Activated B cell treated with CpG ODN at 0.5 μM for 24 hours (primary cell): ENCODE measurements at regions not wholly inside any gene's neighbourhood (a gene's known extent, or its start where the extent isn't known, plus 50 kb on each side); places are given as distances from the start of the nearest gene placed in this dataset.

ENCODE experiments used
- ATAC-seq: fragments of 200-7000 bp; cut with Tn5 transposase; one replicate; pipeline ENCODE4 v1.10.0; 2021; ENCODE audit warnings: low read depth, mild to moderate bottlenecking, moderate library complexity
- CTCF ChIA-PET: fragments of 350-600 bp; sonication (Branson Sonifier 250); formaldehyde crosslinking; loops from one replicate; lab custom pipeline; 2021; ENCODE audit warnings: antibody characterized with exemption; lab: Charles Lee
- POLR2A ChIA-PET: fragments of 350-600 bp; sonication (Branson Sonifier 250); formaldehyde crosslinking; loops from one replicate; lab custom pipeline; 2021; ENCODE audit warnings: antibody characterized with exemption; lab: Charles Lee
- DNase-seq: peaks from one replicate; pipeline ENCODE4 v3.0.0; 2022
- H3K27ac Mint-ChIP-seq: one replicate; pipeline ENCODE4 v1.8.0; 2020; ENCODE audit warnings: mixed read lengths
- H3K27me3 Mint-ChIP-seq: one replicate; pipeline ENCODE4 v1.8.0; 2021; ENCODE audit warnings: mixed read lengths
- H3K36me3 Mint-ChIP-seq: one replicate; pipeline ENCODE4 v1.8.0; 2021; ENCODE audit warnings: low read depth, mixed read lengths
- H3K4me1 Mint-ChIP-seq: one replicate; pipeline ENCODE4 v1.8.0; 2021; ENCODE audit warnings: mixed read lengths
- H3K4me3 Mint-ChIP-seq: one replicate; pipeline ENCODE4 v1.8.0; 2020; ENCODE audit warnings: mild to moderate bottlenecking, mixed read lengths
- H3K9me3 Mint-ChIP-seq: one replicate; pipeline ENCODE4 v1.8.0; 2020; ENCODE audit warnings: mixed read lengths
- intact Hi-C: fragments of 100-400 bp; cut with micrococcal nuclease; formaldehyde crosslinking; loops from one replicate; pipeline ENCODE4 v1.15.1; 2024
- TF ChIP-seq, protein P1 (sequence below): fragments of 200-600 bp; IDR thresholded peaks from one replicate; pipeline ENCODE4 v1.8.0; 2022; ENCODE audit warnings: antibody characterized with exemption, mild to moderate bottlenecking

DNA sequence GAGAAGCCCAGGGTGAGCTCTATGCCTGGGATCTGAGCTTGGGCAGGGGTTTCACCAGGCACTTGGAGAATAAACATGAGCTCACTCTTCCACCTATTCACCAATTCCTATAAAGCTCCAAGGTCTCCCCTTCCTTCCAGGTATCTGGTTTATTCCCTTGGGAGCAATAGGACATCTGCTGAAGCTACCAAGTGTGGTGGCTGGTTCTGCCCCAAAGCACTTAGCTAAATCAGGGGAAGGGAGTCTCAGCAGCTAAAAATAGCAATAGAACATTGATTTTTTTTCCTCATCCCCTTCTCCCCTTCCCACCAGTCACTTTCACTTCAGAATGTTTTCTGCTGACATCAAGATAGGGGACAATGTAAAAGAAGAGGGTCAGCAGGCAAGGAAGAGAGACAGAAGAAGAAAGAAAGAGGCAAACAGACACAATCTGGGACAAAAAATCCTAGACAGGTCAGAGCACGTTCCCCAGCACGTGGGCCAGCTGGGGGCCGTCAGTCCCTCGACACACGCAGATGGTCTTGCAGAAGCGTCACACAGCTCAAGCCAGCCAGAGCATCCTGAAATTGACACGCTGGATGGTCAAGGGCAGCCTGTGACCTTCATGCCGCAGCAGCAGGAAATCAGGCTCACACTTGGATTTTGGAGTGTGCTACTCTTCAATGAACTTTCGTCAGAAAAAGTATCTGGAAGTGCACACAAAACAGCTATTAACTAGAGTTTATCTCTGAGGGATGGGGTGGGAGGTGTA is 176.0 kb downstream of the ZNF608 start:
- TF ChIP-seq, protein P1, sequence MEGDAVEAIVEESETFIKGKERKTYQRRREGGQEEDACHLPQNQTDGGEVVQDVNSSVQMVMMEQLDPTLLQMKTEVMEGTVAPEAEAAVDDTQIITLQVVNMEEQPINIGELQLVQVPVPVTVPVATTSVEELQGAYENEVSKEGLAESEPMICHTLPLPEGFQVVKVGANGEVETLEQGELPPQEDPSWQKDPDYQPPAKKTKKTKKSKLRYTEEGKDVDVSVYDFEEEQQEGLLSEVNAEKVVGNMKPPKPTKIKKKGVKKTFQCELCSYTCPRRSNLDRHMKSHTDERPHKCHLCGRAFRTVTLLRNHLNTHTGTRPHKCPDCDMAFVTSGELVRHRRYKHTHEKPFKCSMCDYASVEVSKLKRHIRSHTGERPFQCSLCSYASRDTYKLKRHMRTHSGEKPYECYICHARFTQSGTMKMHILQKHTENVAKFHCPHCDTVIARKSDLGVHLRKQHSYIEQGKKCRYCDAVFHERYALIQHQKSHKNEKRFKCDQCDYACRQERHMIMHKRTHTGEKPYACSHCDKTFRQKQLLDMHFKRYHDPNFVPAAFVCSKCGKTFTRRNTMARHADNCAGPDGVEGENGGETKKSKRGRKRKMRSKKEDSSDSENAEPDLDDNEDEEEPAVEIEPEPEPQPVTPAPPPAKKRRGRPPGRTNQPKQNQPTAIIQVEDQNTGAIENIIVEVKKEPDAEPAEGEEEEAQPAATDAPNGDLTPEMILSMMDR: no peak
- no peak for DNase-seq
- ChIA-PET CTCF (no interaction called here), POLR2A (interaction anchor here (0.6 to 0.8 kb wide), 2 partner anchors 22 to 223 kb away, joined by 4 to 7 read pairs; no protein-coding TSS in a partner anchor)
- Mint-ChIP-seq H3K9me3 (no peaks in the 10 kb centered on the region), H3K27ac (no peak overlapping the region), H3K4me3 (no peak overlapping the region), H3K36me3 (no peaks in the 10 kb centered on the region), H3K4me1 (peaks cover 5% of the 10 kb centered on the region), H3K27me3 (no peaks in the 10 kb centered on the region)
- no peak for ATAC-seq
- intact Hi-C loops: no loop called here

DNA sequence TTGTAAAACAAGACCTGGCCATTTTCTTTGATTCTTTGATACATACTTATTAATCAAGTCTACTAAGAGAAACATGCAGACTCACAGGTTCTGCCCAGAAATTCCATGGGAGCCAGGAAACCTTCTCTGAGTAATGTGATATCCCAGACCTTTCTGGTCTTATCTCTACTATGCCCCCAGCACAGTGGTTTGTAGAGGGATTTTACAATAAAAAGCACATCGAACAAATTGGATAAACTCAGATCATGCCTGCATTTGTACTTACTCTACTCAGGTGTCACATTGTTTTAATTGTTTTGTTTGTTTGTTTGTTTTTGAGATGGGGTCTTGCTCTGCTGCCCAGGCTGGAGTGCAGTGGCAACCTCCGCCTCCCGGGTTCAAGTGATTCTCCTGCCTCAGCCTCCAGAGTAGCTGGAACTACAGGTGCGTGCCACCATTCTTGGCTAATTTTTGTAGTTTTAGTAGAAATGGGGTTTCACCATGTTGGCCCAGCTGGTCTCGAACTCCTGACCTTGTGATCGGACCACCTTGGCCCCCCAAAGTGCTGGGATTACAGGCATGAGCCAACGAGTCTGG is 179.5 kb downstream of the ZNF608 start:
- Mint-ChIP-seq H3K27me3 (no peaks in the 10 kb centered on the region), H3K27ac (no peak overlapping the region), H3K4me1 (peaks cover 5% of the 10 kb centered on the region), H3K36me3 (no peaks in the 10 kb centered on the region), H3K4me3 (no peak overlapping the region), H3K9me3 (no peaks in the 10 kb centered on the region)
- ChIA-PET POLR2A (no interaction called here), CTCF (no interaction called here)
- intact Hi-C loops: no loop called here
- DNase-seq: no peak
- TF ChIP-seq, protein P1: no peak
- ATAC-seq: no peak

DNA sequence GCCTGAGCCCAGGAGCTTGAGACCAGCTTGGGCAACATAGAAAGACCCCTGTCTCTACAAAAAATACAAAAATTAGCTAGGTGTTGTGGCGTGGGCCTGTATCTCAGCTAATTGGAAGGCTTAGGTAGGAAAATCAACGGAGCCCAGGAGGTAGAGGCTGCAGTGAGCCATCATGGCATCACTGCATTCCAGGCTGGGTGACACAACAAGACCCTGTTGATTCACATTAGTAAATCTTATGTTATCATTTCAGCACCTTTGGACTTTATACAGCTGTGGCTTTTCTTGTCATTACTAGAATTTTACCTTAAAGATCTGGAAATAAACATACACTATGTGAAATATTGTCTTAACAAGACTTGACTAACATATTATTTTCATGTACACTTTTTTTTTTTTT is 185.0 kb downstream of the ZNF608 start:
- H3K4me1 Mint-ChIP-seq: no peaks in the 10 kb centered on the region
- no peak overlapping the region for H3K4me3 Mint-ChIP-seq
- no peak overlapping the region for H3K27ac Mint-ChIP-seq
- ATAC-seq (no peak), DNase-seq (no peak)
- no peaks in the 10 kb centered on the region for H3K36me3 Mint-ChIP-seq
- TF ChIP-seq, protein P1: no peak
- H3K9me3 Mint-ChIP-seq: no peaks in the 10 kb centered on the region
- CTCF ChIA-PET: no interaction called here
- POLR2A ChIA-PET: no interaction called here
- intact Hi-C loops: no loop called here
- H3K27me3 Mint-ChIP-seq: no peaks in the 10 kb centered on the region

DNA sequence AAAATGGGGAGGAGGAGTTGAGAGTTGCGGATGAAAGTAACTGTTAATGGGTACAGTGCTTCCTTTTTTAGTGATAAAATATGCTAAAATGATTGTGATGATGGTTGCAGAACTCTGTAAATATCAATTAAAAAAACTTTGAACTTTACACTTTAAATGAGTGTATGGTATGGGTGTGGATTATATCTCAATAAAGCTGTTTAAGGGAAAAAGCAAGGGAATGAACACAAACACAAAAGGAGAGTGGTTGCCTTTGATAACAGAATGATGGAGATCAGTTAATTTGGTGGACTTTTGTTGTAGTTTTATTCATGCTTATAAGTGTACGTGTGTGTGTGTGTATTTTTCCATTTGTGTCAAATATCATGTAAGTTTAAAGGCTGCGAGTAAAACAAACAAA is 186.1 kb downstream of the ZNF608 start:
- POLR2A ChIA-PET: interaction anchor here (1.5 kb wide), 1 partner anchor 11 kb away, joined by 3 read pairs; no protein-coding TSS in a partner anchor
- no peaks in the 10 kb centered on the region for H3K36me3 Mint-ChIP-seq

DNA sequence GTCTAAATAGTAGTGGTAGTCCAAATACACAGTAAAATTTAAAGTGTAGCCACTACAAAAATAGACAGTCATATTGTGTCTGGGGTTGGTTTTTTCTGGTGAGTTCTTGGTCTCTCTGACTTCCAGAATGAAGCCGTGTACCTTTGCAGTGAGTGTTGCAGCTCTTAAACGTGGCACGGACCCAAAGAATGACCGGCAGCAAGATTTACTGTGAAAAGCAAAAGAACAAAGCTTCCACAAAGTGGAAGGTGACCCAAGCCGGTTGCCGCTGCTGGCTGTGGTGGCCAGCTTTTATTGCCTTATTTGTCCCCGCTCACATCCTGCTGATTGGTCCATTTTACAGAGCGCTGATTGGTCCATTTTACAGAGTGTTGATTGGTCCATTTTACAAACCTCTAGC is 188.7 kb downstream of the ZNF608 start:
- TF ChIP-seq, protein P1: no peak
- intact Hi-C loops: no loop called here
- no peaks in the 10 kb centered on the region for H3K36me3 Mint-ChIP-seq
- DNase-seq: no peak
- H3K4me3 Mint-ChIP-seq: no peak overlapping the region
- H3K9me3 Mint-ChIP-seq: no peaks in the 10 kb centered on the region
- ChIA-PET CTCF (no interaction called here), POLR2A (no interaction called here)
- no peak overlapping the region for H3K27ac Mint-ChIP-seq
- H3K4me1 Mint-ChIP-seq: peaks cover 6% of the 10 kb centered on the region
- H3K27me3 Mint-ChIP-seq: no peaks in the 10 kb centered on the region
- no peak for ATAC-seq

More for the DNA sequence above, 186.1 kb downstream of the ZNF608 start:
- CTCF ChIA-PET: no interaction called here
- no peak for ATAC-seq
- Mint-ChIP-seq H3K27me3 (no peaks in the 10 kb centered on the region), H3K9me3 (no peaks in the 10 kb centered on the region), H3K4me3 (no peak overlapping the region), H3K4me1 (no peaks in the 10 kb centered on the region), H3K27ac (no peak overlapping the region)
- DNase-seq: no peak
- TF ChIP-seq, protein P1: no peak
- intact Hi-C loops: no loop called here
